Subcutaneous abdominal adipose tissue (tissue), 5 donors: ENCODE measurements at regions not wholly inside any gene's neighbourhood (a gene's known extent, or its start where the extent isn't known, plus 50 kb on each side); places are given as distances from the start of the nearest gene placed in this dataset.

Experiments used
- H3K27ac ChIP-seq: one replicate; pipeline ENCODE4 v1.7.0; 2013; ENCODE audit warnings: low read depth, mild to moderate bottlenecking, inconsistent platforms, low read length, moderate library complexity
- H3K27me3 ChIP-seq, 5 donors: one replicate each; pipeline ENCODE4 v1.7.0; 2013; ENCODE audit warnings: low read length in 5 of 5, inconsistent platforms in 1 of 5; ENCODE audit not compliant: control insufficient read depth in 5 of 5, insufficient read depth in 4 of 5
- H3K36me3 ChIP-seq, 5 donors: one replicate each; pipeline ENCODE4 v1.7.0; 2013; ENCODE audit warnings: low read length in 5 of 5; ENCODE audit not compliant: control insufficient read depth in 5 of 5, insufficient read depth in 5 of 5
- H3K4me1 ChIP-seq, 5 donors: one replicate each; pipeline ENCODE4 v1.7.0; 2013; ENCODE audit warnings: low read length in 5 of 5, mild to moderate bottlenecking in 3 of 5, moderate library complexity in 1 of 5; ENCODE audit not compliant: control insufficient read depth in 5 of 5, insufficient read depth in 5 of 5
- H3K4me3 ChIP-seq, 5 donors: one replicate each; pipeline ENCODE4 v1.7.0; 2013; ENCODE audit warnings: low read length in 5 of 5, low read depth in 1 of 5
- H3K9ac ChIP-seq, 5 donors: one replicate each; pipeline ENCODE4 v1.7.0; 2013; ENCODE audit warnings: low read length in 5 of 5, mild to moderate bottlenecking in 4 of 5, moderate library complexity in 3 of 5
- H3K9me3 ChIP-seq, 5 donors: one replicate each; pipeline ENCODE4 v1.7.0; 2013; ENCODE audit warnings: low read length in 5 of 5; ENCODE audit not compliant: control insufficient read depth in 5 of 5
- donor health status: healthy.
- donor health status: healthy.
- donor health status: healthy.
- donor health status: healthy.
- donor health status: healthy.

- Histone ChIP-seq H3K4me1 (peaks cover under 1 to 12% (median 6%) of the 10 kb centered on the region in 5 donors), H3K27ac (no peak overlapping the region)
Measured at GRCh38 chr9:89655990-89656657, 51.3 kb downstream of the GADD45G start.

DNA sequence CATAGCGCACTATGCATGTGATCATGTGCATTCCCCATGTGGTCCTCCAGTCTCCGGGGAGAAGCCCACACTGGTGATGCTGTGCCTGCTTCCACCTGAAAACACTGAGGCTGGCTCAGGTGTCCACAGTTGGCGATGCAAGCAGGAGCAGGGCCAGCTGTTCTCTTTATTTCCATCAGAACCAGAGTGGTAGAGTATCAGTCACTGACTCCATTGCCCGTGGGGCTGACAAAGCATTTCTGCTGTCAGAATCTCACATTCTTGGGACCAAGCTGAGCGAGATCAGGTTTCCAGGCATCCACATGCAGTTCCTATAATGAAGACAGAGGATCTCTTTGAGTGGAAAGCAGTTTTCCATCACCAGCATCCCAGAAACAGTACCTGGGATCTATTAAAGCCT, 52.5 kb downstream of the GADD45G start:
- H3K27me3 ChIP-seq: peaks cover 0 to 2% (median 0%) of the 10 kb centered on the region in 5 donors
- H3K4me1 ChIP-seq: peaks cover 8 to 24% (median 18%) of the 10 kb centered on the region in 5 donors
- no peaks in the 10 kb centered on the region for H3K9me3 ChIP-seq
- H3K36me3 ChIP-seq: no peaks in the 10 kb centered on the region
- no peak overlapping the region for H3K4me3 ChIP-seq
- H3K27ac ChIP-seq: no peak overlapping the region
- H3K9ac ChIP-seq: no peak overlapping the region

More at GRCh38 chr9:89655990-89656657, 51.3 kb downstream of the GADD45G start:
- peaks cover 0 to 2% (median 0%) of the 10 kb centered on the region in 5 donors for H3K27me3 ChIP-seq
- no peak overlapping the region for H3K9ac ChIP-seq
- no peaks in the 10 kb centered on the region for H3K36me3 ChIP-seq
- H3K4me3 ChIP-seq: no peak overlapping the region
- H3K9me3 ChIP-seq: no peaks in the 10 kb centered on the region

DNA sequence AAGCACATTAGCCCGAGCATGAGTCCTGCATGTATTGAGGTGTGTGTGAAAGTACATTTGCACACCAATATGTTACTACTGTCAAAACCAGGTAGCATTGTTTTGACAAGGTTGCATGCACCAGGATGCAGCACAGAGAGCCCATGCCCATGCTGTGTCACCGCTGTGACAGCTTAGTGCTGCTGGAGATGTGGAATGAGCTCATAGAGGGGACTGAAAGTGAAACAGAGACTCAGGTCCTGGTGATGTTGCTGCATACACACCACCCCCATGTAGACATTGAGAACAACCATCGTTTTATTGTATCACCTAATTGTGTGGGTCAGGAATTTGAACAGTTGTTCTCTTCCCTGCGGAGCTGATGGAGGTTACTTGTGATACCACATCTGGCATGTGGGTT, 53.0 kb downstream of the GADD45G start:
- Histone ChIP-seq H3K27me3 (peaks cover 0 to 2% (median 0%) of the 10 kb centered on the region in 5 donors), H3K9ac (no peak overlapping the region), H3K9me3 (no peaks in the 10 kb centered on the region), H3K27ac (no peak overlapping the region), H3K36me3 (no peaks in the 10 kb centered on the region), H3K4me1 (peaks cover 8 to 29% (median 23%) of the 10 kb centered on the region in 5 donors), H3K4me3 (no peak overlapping the region)

GRCh38 chr9:89658401-89658800, 53.6 kb downstream of the GADD45G start:
- Histone ChIP-seq H3K4me3 (no peak overlapping the region), H3K36me3 (no peaks in the 10 kb centered on the region), H3K9ac (no peak overlapping the region), H3K27me3 (peaks cover 0 to 2% (median 0%) of the 10 kb centered on the region in 5 donors), H3K9me3 (no peaks in the 10 kb centered on the region), H3K4me1 (peaks cover 8 to 35% (median 26%) of the 10 kb centered on the region in 5 donors), H3K27ac (no peak overlapping the region)

DNA sequence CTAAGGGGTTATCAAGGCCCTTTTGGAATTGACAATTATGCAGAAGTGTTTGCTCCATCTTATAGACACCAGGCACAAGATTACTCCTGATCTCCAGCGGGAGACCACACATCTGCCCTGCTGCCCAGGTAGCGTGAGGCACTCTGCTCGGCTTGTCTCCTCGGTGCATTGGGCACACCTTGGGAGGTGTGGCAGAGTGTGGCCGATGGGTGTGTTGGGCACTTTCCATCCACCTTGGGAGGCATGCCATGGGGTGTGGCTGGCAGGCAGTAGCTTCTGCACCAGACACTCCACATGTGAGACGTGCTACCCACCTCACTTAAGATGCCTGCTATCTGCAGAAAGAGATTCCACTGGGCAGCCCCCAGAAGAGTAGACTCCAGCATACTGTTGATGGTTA, 54.1 kb downstream of the GADD45G start:
- Histone ChIP-seq H3K27me3 (peaks cover 0 to 2% (median 0%) of the 10 kb centered on the region in 5 donors), H3K4me1 (peaks cover 8 to 36% (median 26%) of the 10 kb centered on the region in 5 donors), H3K9me3 (no peaks in the 10 kb centered on the region), H3K36me3 (no peaks in the 10 kb centered on the region), H3K27ac (no peak overlapping the region), H3K9ac (no peak overlapping the region), H3K4me3 (no peak overlapping the region)

DNA sequence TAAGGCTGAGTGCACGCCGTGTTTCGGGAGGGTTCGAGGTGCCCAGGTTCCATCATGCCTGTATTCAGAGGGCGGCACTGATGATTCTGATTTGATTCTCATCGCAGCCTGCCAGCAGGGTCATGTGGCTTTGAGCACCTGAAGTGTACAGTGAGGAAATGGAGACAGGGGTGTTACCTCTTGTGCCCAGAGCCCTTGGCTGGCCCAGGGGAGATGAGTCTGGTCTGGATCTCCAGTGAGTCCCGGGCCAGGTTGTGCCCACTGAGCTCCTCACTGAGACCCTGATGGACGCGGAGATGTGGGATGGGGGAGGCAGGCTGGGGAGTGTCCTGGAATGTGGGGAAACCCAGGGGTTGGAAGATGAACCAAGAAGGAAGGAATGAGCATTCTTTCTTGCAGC, 54.7 kb downstream of the GADD45G start:
- Histone ChIP-seq H3K4me3 (no peak overlapping the region), H3K9me3 (no peaks in the 10 kb centered on the region), H3K4me1 (peaks cover 8 to 36% (median 24%) of the 10 kb centered on the region in 5 donors), H3K9ac (no peak overlapping the region), H3K27me3 (peaks cover 0 to 2% (median 0%) of the 10 kb centered on the region in 5 donors), H3K36me3 (no peaks in the 10 kb centered on the region), H3K27ac (no peak overlapping the region)

- no peaks in the 10 kb centered on the region for H3K36me3 ChIP-seq
- no peak overlapping the region for H3K9ac ChIP-seq
- no peak overlapping the region for H3K27ac ChIP-seq
- H3K9me3 ChIP-seq: no peaks in the 10 kb centered on the region
- peaks cover 8 to 36% (median 24%) of the 10 kb centered on the region in 5 donors for H3K4me1 ChIP-seq
- peaks cover 0 to 2% (median 0%) of the 10 kb centered on the region in 5 donors for H3K27me3 ChIP-seq
- no peak overlapping the region for H3K4me3 ChIP-seq
Measured at GRCh38 chr9:89659891-89660685, 55.3 kb downstream of the GADD45G start.

- peaks cover 8 to 36% (median 24%) of the 10 kb centered on the region in 5 donors for H3K4me1 ChIP-seq
- H3K9me3 ChIP-seq: no peaks in the 10 kb centered on the region
- no peaks in the 10 kb centered on the region for H3K36me3 ChIP-seq
- H3K9ac ChIP-seq: peak overlapping the region in 1 of 5 donors; percentile 18
- H3K4me3 ChIP-seq: peak overlapping the region; percentile 56 to 68 (median 64)
- no peak overlapping the region for H3K27ac ChIP-seq
- no peaks in the 10 kb centered on the region for H3K27me3 ChIP-seq
Measured at GRCh38 chr9:89661391-89661949, 56.7 kb downstream of the GADD45G start.

DNA sequence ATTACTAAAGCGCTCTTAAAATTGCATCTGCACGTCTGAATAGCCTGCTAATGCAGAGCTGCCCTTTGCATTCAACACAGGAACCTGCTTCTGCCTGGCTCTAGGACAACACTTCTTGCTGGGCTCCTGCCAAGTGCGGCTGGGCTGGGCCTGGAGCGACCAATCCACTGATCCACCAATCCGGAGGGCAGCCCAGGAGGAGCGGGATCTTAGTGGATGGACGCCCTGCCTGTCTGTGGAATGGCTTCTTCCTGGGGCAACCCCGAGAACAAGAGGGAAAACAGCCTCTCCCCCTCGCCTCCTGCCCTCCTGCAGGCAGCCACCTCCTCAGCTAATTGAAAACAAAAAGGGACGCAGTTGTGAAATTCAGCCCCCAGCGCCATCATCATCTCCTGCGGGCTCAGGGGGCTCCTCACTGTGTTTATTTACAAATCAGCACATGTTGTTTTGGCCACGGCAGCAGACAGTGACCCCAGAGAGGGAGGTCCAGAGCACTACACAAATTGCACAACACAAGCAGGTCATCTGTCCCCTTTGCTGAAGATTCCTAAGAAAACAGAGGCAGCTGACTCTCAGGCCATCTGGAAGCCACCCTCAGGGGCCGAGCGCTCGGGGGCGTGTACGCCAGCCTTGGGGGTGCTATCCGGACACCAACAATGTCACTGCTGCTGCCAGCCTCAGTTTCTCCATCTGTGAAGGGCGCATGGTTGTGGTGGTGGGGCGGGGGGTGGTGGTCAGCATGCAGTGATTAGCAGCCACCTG, 57.3 kb downstream of the GADD45G start:
- Histone ChIP-seq H3K36me3 (no peaks in the 10 kb centered on the region), H3K27ac (no peak overlapping the region), H3K4me1 (peaks cover 8 to 36% (median 24%) of the 10 kb centered on the region in 5 donors), H3K27me3 (no peaks in the 10 kb centered on the region), H3K9ac (peak overlapping the region in 2 of 5 donors; percentile 18 to 62), H3K4me3 (peak overlapping the region; percentile 59 to 73 (median 65)), H3K9me3 (no peaks in the 10 kb centered on the region)
